ENCODE measurements at regions not wholly inside any gene's neighbourhood (a gene's known extent, or its start where the extent isn't known, plus 50 kb on each side); places are given as distances from the start of the nearest gene placed in this dataset.

DNA sequence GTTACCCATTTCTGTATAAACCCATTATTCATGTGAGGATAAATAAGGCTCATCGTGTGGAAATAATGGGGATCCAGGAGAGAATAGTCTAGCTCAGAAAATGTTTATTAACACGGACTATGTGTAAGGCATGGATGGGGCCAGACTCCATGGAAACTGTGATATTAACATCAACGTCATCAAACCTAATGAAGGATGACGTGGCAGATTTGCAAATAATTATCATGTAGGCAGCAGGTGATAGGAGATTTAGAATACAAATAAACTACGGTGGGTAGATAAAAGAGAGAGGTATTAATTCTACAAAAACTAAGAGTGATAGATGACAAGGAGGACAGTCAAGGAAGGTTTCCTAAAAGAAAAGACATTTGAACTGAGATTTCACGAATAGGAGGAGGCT, 592.2 kb downstream of the REEP3 start:
- no peaks in the 10 kb centered on the region for H3K27me3 Mint-ChIP-seq (ENCODE audit: unreplicated experiment)
- CTCF ChIA-PET = no interaction called here
- peaks cover 34% of the 10 kb centered on the region for H3K4me1 Mint-ChIP-seq (ENCODE audit: low read depth, unreplicated experiment)
- no peak for DNase-seq
- H3K36me3 Mint-ChIP-seq (ENCODE audit: insufficient read depth, unreplicated experiment) = no peaks in the 10 kb centered on the region
- no TSS peak for BruUV-seq (replicated peaks)
- no peak overlapping the region for H3K4me3 Mint-ChIP-seq (ENCODE audit: low read depth, unreplicated experiment)
- TF ChIP-seq, protein P1, sequence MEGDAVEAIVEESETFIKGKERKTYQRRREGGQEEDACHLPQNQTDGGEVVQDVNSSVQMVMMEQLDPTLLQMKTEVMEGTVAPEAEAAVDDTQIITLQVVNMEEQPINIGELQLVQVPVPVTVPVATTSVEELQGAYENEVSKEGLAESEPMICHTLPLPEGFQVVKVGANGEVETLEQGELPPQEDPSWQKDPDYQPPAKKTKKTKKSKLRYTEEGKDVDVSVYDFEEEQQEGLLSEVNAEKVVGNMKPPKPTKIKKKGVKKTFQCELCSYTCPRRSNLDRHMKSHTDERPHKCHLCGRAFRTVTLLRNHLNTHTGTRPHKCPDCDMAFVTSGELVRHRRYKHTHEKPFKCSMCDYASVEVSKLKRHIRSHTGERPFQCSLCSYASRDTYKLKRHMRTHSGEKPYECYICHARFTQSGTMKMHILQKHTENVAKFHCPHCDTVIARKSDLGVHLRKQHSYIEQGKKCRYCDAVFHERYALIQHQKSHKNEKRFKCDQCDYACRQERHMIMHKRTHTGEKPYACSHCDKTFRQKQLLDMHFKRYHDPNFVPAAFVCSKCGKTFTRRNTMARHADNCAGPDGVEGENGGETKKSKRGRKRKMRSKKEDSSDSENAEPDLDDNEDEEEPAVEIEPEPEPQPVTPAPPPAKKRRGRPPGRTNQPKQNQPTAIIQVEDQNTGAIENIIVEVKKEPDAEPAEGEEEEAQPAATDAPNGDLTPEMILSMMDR (IDR thresholded peaks at IDR 0.05; ENCODE audit: unreplicated experiment) = no peak
- H3K9me3 Mint-ChIP-seq (ENCODE audit: low read depth, unreplicated experiment) = no peaks in the 10 kb centered on the region
- no peak overlapping the region for H3K27ac Mint-ChIP-seq (ENCODE audit: unreplicated experiment)
- intact Hi-C loops (cut with micrococcal nuclease; ENCODE audit: unreplicated experiment) = loop anchor here (10.0 kb wide), 2 partner anchors 511 to 621 kb away; no protein-coding TSS in a partner anchor

DNA sequence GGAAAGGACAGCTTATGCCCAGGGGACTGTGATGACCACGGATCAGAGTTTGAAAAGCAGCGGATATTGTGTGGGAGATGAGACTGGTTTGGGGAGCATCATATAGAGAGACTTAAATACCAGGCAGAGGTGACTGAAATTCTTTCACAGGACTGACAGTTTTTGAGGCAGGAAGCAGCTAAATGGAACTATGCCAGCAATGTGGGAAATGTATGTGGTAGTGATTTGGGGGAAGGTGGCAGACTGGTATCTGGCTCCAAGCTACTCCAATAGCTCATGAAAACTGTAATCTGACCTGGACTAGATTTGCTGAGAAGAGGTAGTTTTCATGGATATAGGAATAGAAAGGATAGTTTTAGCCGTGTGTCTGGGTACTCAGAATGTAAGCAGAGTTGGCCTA, 592.6 kb downstream of the REEP3 start:
- H3K27ac Mint-ChIP-seq (ENCODE audit: unreplicated experiment) = no peak overlapping the region
- H3K27me3 Mint-ChIP-seq (ENCODE audit: unreplicated experiment) = no peaks in the 10 kb centered on the region
- no peaks in the 10 kb centered on the region for H3K9me3 Mint-ChIP-seq (ENCODE audit: low read depth, unreplicated experiment)
- DNase-seq = no peak
- TF ChIP-seq, protein P1 (IDR thresholded peaks at IDR 0.05; ENCODE audit: unreplicated experiment) = no peak
- no peak overlapping the region for H3K4me3 Mint-ChIP-seq (ENCODE audit: low read depth, unreplicated experiment)
- intact Hi-C loops (cut with micrococcal nuclease; ENCODE audit: unreplicated experiment) = loop anchor here (10.0 kb wide), 2 partner anchors 511 to 621 kb away; no protein-coding TSS in a partner anchor
- CTCF ChIA-PET = no interaction called here
- no peaks in the 10 kb centered on the region for H3K36me3 Mint-ChIP-seq (ENCODE audit: insufficient read depth, unreplicated experiment)
- BruUV-seq (replicated peaks) = no TSS peak
- H3K4me1 Mint-ChIP-seq (ENCODE audit: low read depth, unreplicated experiment) = peaks cover 34% of the 10 kb centered on the region

DNA sequence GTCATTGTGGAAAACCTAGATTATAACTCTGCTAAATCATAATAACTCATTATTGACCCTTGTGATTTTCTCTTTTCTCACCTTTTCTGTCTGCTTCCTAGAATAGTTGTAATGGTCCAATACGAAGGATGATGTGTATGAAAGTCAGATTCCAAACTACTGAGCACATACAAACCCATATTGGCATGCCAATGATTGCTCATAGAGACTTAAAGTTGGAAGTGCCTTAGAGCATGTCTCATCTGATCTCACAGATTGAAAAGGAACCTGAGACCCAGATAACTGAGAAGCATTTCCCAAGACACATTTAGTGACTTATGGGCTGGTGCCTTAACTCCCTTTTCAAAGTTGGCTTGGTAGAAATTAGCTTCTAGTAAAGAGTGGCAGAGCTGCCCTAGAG, 594.3 kb downstream of the REEP3 start:
- no peak for DNase-seq
- CTCF ChIA-PET = interaction anchor here (1.0 to 1.4 kb wide), 2 partner anchors 74 to 264 kb away, joined by 3 read pairs; no protein-coding TSS in a partner anchor
- no TSS peak for BruUV-seq (replicated peaks)
- H3K36me3 Mint-ChIP-seq (ENCODE audit: insufficient read depth, unreplicated experiment) = no peaks in the 10 kb centered on the region
- no peak overlapping the region for H3K4me3 Mint-ChIP-seq (ENCODE audit: low read depth, unreplicated experiment)
- H3K27ac Mint-ChIP-seq (ENCODE audit: unreplicated experiment) = no peak overlapping the region
- no peaks in the 10 kb centered on the region for H3K9me3 Mint-ChIP-seq (ENCODE audit: low read depth, unreplicated experiment)
- intact Hi-C loops (cut with micrococcal nuclease; ENCODE audit: unreplicated experiment) = loop anchor here (5.0 to 10.0 kb wide), 3 partner anchors 73 to 619 kb away; no protein-coding TSS in a partner anchor
- H3K4me1 Mint-ChIP-seq (ENCODE audit: low read depth, unreplicated experiment) = peaks cover 27% of the 10 kb centered on the region
- TF ChIP-seq, protein P1 (IDR thresholded peaks at IDR 0.05; ENCODE audit: unreplicated experiment) = no peak
- no peaks in the 10 kb centered on the region for H3K27me3 Mint-ChIP-seq (ENCODE audit: unreplicated experiment)

DNA sequence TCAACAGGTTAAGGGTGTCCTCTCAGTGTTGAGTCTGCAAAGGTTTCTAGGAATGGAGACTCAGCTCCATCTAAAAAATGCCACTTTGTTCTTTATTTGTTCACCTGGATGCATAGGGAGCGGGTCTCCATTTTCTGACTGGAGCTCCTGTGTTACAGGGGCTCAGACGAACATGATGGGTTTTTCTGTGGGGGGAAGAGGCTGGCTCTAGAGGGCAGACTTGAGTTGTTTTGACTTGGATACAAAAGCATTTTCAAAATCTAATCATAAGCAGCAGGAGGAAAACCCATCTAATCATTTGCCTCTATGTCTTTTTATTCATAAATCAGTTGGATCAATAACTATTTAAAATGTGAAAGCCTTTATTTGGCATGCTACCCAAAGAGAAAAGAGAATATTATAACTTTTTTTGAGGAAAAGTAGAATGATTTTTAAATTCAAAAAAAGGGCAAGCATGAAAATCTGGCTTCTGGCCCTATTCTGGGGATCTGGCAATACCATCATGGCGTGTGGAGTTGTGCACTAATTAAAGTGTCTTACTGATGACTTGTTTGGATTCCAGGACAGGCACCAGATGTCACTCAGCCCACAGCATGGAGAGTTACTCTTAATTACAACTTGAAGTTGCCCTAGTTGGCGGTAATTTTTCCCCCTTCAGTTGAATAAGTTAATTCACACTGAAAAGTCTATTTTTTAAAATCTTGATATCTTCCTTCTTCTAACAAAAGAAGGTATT, 594.9 kb downstream of the REEP3 start:
- TF ChIP-seq, protein P1 (IDR thresholded peaks at IDR 0.05; ENCODE audit: unreplicated experiment) = peak; percentile 40
- no TSS peak for BruUV-seq (replicated peaks)
- Mint-ChIP-seq H3K4me1 (ENCODE audit: low read depth, unreplicated experiment) (peaks cover 26% of the 10 kb centered on the region), H3K9me3 (ENCODE audit: low read depth, unreplicated experiment) (no peaks in the 10 kb centered on the region), H3K27ac (ENCODE audit: unreplicated experiment) (no peak overlapping the region), H3K36me3 (ENCODE audit: insufficient read depth, unreplicated experiment) (no peaks in the 10 kb centered on the region), H3K27me3 (ENCODE audit: unreplicated experiment) (no peaks in the 10 kb centered on the region), H3K4me3 (ENCODE audit: low read depth, unreplicated experiment) (no peak overlapping the region)
- peak; percentile 54 for DNase-seq
- CTCF ChIA-PET = interaction anchor here (1.0 to 1.4 kb wide), 3 partner anchors 12 to 264 kb away, joined by 3 to 4 read pairs (median 3); no protein-coding TSS in a partner anchor
- intact Hi-C loops (cut with micrococcal nuclease; ENCODE audit: unreplicated experiment) = loop anchor here (2.0 to 10.0 kb wide), 4 partner anchors 74 to 619 kb away; no protein-coding TSS in a partner anchor
